ENCODE measurements at regions not wholly inside any gene's neighbourhood (a gene's known extent, or its start where the extent isn't known, plus 50 kb on each side); places are given as distances from the start of the nearest gene placed in this dataset.

GRCh38 chr18:44602380-44602779 lies 78.3 kb upstream of the SETBP1 start:
- H2AFZ ChIP-seq (ENCODE audit: control insufficient read depth, low read length) = peak overlapping the region; percentile 24
- H3K27ac ChIP-seq (ENCODE audit: control insufficient read depth, insufficient read depth, low read length) = peak overlapping the region; percentile 50
- H3K79me2 ChIP-seq (ENCODE audit: control insufficient read depth, insufficient read depth, low read length) = no peaks in the 10 kb centered on the region
- H3K9me3 ChIP-seq (ENCODE audit: control insufficient read depth, low read depth, low read length) = no peaks in the 10 kb centered on the region
- H3K27me3 ChIP-seq (ENCODE audit: control insufficient read depth, extremely low read depth, insufficient read depth, low read length) = no peaks in the 10 kb centered on the region
- TF ChIP-seq EZH2 (IDR thresholded peaks at IDR 0.05; ENCODE audit: low read length) = no peak
- TF ChIP-seq CTCF (optimal IDR thresholded peaks at IDR 0.05 in 1 of 3, IDR thresholded peaks at IDR 0.05 in 1 of 3, conservative IDR thresholded peaks at IDR 0.05 in 1 of 3; ENCODE audit: extremely low read depth in 1 of 3, insufficient read depth in 2 of 3, low read length in 3 of 3) = no peak
- H3K4me3 ChIP-seq (ENCODE audit: control insufficient read depth in 2 of 3, extremely low read depth in 1 of 3, insufficient read depth in 2 of 3, low read depth in 1 of 3, low read length in 3 of 3) = peak overlapping the region in 2 of 3 experiments; percentile 7 to 41
- no peak overlapping the region for H3K9ac ChIP-seq (ENCODE audit: control insufficient read depth, extremely low read depth, insufficient read depth, low read length)
- no peaks in the 10 kb centered on the region for H3K36me3 ChIP-seq (ENCODE audit: control insufficient read depth in 2 of 2, extremely low read depth in 1 of 2, insufficient read depth in 2 of 2, low read length in 2 of 2)
- H4K20me1 ChIP-seq (ENCODE audit: control insufficient read depth, extremely low read depth, insufficient read depth, low read length) = no peaks in the 10 kb centered on the region
- no peaks in the 10 kb centered on the region for H3K9me1 ChIP-seq (ENCODE audit: control insufficient read depth, extremely low read depth, insufficient read depth, low read length)
- no peak for DNase-seq (ENCODE audit: low read depth, low spot score)
- dilution Hi-C loops (cut with MboI; ENCODE audit: extremely low pct_ligation_motif_present, low sequenced_read_pairs) = no loop called here
- H3K4me1 ChIP-seq (ENCODE audit: control insufficient read depth, extremely low read depth, insufficient read depth, low read length) = peaks cover 29% of the 10 kb centered on the region
- peak overlapping the region; percentile 58 for H3K4me2 ChIP-seq (ENCODE audit: control insufficient read depth, extremely low read depth, insufficient read depth, low read depth, low read length)
- no peak for FAIRE-seq

- dilution Hi-C loops (cut with MboI; ENCODE audit: extremely low pct_ligation_motif_present, low sequenced_read_pairs) = no loop called here
- DNase-seq (ENCODE audit: low read depth, low spot score) (no peak), FAIRE-seq (peak; percentile 90)
- Histone ChIP-seq H3K4me3 (ENCODE audit: control insufficient read depth in 2 of 3, extremely low read depth in 1 of 3, insufficient read depth in 2 of 3, low read depth in 1 of 3, low read length in 3 of 3) (peak overlapping the region in 1 of 3 experiments; percentile 41), H3K4me2 (ENCODE audit: control insufficient read depth, extremely low read depth, insufficient read depth, low read depth, low read length) (peak overlapping the region; percentile 58), H3K27ac (ENCODE audit: control insufficient read depth, insufficient read depth, low read length) (peak overlapping the region; percentile 50), H3K36me3 (ENCODE audit: control insufficient read depth in 2 of 2, extremely low read depth in 1 of 2, insufficient read depth in 2 of 2, low read length in 2 of 2) (no peaks in the 10 kb centered on the region), H3K4me1 (ENCODE audit: control insufficient read depth, extremely low read depth, insufficient read depth, low read length) (peaks cover 29% of the 10 kb centered on the region), H2AFZ (ENCODE audit: control insufficient read depth, low read length) (no peak overlapping the region), H3K9ac (ENCODE audit: control insufficient read depth, extremely low read depth, insufficient read depth, low read length) (no peak overlapping the region), H3K27me3 (ENCODE audit: control insufficient read depth, extremely low read depth, insufficient read depth, low read length) (no peaks in the 10 kb centered on the region), H3K9me3 (ENCODE audit: control insufficient read depth, low read depth, low read length) (no peaks in the 10 kb centered on the region), H3K9me1 (ENCODE audit: control insufficient read depth, extremely low read depth, insufficient read depth, low read length) (no peaks in the 10 kb centered on the region), H4K20me1 (ENCODE audit: control insufficient read depth, extremely low read depth, insufficient read depth, low read length) (no peaks in the 10 kb centered on the region), H3K79me2 (ENCODE audit: control insufficient read depth, insufficient read depth, low read length) (no peaks in the 10 kb centered on the region)
- no peak for TF ChIP-seq CTCF (optimal IDR thresholded peaks at IDR 0.05 in 1 of 3, IDR thresholded peaks at IDR 0.05 in 1 of 3, conservative IDR thresholded peaks at IDR 0.05 in 1 of 3; ENCODE audit: extremely low read depth in 1 of 3, insufficient read depth in 2 of 3, low read length in 3 of 3)
- TF ChIP-seq EZH2 (IDR thresholded peaks at IDR 0.05; ENCODE audit: low read length) = no peak
Observed at GRCh38 chr18:44602845-44603244, 77.8 kb upstream of the SETBP1 start.

Data from keratinocyte (primary cell).